PC-3 (cell line): ENCODE measurements at regions not wholly inside any gene's neighbourhood (a gene's known extent, or its start where the extent isn't known, plus 50 kb on each side); places are given as distances from the start of the nearest gene placed in this dataset.

Experiments used
- EZH2 ChIP-seq: fragments of 300-600 bp; sonication (generic); IDR thresholded peaks from one replicate; pipeline ENCODE4 v1.6.1; 2017; ENCODE audit warnings: antibody characterized with exemption, mild to moderate bottlenecking, low read length; ENCODE audit not compliant: unreplicated experiment
- EZH2phosphoT487 ChIP-seq: fragments of 300-600 bp; sonication (generic); IDR thresholded peaks from 2 replicates; pipeline ENCODE4 v1.6.1; 2018; ENCODE audit warnings: mild to moderate bottlenecking, antibody characterized with exemption, low read length, borderline replicate concordance
- TF ChIP-seq, protein P1 (sequence below): fragments of 300-600 bp; sonication (generic); conservative IDR thresholded peaks from 2 replicates; pipeline ENCODE4 v1.5.1; 2017; ENCODE audit warnings: antibody characterized with exemption, low read depth, mild to moderate bottlenecking, low read length

DNA sequence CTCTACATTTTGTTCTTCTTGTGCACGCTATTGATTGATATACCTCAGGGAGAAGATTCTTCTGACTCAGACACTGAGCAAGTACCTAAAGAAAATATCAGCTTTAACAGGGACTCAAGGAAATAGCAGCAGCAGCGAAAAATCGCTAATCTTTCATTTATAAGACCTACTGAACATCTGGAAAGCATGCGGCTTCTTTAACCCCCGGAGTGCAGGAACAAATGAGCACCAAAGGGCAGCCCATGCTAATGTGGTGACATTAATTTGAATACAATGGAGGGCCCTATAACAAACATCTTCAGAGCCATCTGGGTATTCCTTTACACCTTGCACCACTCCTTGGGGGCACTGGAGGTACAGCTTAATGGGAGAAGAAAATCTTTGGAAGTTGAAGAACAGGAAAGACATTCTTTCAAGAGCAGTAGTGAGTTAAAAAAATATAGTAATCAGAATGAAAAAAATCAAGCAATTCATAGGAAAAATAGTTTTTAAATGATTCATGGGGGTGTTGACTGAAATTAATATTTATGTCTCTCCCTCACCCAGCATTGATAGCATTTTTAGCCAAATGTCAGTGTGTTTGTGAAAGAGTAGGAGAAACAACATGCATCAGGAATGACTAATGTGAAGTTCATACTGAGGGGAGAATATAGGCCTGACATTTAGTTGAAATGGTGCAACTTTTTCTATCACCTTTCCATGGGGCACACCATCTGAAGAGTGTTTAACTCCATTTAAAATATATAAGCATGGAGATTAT is 281.7 kb downstream of the HRH4 start:
- TF ChIP-seq, protein P1, sequence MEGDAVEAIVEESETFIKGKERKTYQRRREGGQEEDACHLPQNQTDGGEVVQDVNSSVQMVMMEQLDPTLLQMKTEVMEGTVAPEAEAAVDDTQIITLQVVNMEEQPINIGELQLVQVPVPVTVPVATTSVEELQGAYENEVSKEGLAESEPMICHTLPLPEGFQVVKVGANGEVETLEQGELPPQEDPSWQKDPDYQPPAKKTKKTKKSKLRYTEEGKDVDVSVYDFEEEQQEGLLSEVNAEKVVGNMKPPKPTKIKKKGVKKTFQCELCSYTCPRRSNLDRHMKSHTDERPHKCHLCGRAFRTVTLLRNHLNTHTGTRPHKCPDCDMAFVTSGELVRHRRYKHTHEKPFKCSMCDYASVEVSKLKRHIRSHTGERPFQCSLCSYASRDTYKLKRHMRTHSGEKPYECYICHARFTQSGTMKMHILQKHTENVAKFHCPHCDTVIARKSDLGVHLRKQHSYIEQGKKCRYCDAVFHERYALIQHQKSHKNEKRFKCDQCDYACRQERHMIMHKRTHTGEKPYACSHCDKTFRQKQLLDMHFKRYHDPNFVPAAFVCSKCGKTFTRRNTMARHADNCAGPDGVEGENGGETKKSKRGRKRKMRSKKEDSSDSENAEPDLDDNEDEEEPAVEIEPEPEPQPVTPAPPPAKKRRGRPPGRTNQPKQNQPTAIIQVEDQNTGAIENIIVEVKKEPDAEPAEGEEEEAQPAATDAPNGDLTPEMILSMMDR: no peak
- TF ChIP-seq EZH2: no peak
- TF ChIP-seq EZH2phosphoT487: no peak
